ENCODE measurements at regions not wholly inside any gene's neighbourhood (a gene's known extent, or its start where the extent isn't known, plus 50 kb on each side); places are given as distances from the start of the nearest gene placed in this dataset.

GRCh38 chr6:168133687-168134559, 54.9 kb upstream of the FRMD1 start:
- no peak for DNase-seq (ENCODE audit: low spot score)

GRCh38 chr6:168133168-168133561, 54.2 kb upstream of the FRMD1 start:
- no peak for DNase-seq (ENCODE audit: low spot score)

- DNase-seq (ENCODE audit: low spot score) = no peak
Observed at GRCh38 chr6:168132531-168133167, 53.6 kb upstream of the FRMD1 start.

GRCh38 chr6:168131464-168132415, 52.7 kb upstream of the FRMD1 start:
- no peak for DNase-seq (ENCODE audit: low spot score)

GRCh38 chr6:168130697-168131371, 51.8 kb upstream of the FRMD1 start:
- DNase-seq (ENCODE audit: low spot score) = no peak

- no peak for DNase-seq (ENCODE audit: low spot score)
Observed at GRCh38 chr6:168130168-168130696, 51.2 kb upstream of the FRMD1 start.

GRCh38 chr6:168129292-168130167, 50.5 kb upstream of the FRMD1 start:
- DNase-seq (ENCODE audit: low spot score) = no peak

- DNase-seq (ENCODE audit: low spot score) = no peak
Observed at GRCh38 chr6:168128631-168129291, 49.7 kb upstream of the FRMD1 start.

Data from activated CD4-positive, alpha-beta T cell treated with anti-CD3 and anti-CD28 coated beads, Interleukin-2, Interleukin-4, amounts not matched to agents 100 ng/mL and 50 ng/mL, durations not matched to agents 16 hours and 8 hours (primary cell).